ENCODE measurements at regions not wholly inside any gene's neighbourhood (a gene's known extent, or its start where the extent isn't known, plus 50 kb on each side); places are given as distances from the start of the nearest gene placed in this dataset.

DNA sequence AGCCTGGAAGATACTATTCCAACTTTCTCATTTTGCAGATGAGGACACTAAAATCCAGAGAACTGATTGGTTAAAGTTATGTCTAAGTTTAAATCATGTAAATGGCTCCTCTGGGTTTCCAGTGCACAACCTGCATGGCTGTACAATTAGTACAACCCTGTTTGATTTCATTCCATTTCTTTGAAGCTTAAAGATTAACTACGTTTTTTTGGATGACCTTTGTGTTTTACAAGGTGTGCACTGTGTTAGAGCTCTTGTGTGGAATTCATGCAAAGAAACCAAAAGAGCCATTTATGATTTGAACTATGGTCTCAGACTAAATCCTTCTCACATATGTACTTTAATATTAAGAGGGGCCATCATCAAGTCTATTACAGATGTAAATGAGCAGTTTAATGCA is 149.5 kb downstream of the TMEM168 start:
- no TSS peak for BruUV-seq (replicated peaks)
- CTCF ChIA-PET: no interaction called here

DNA sequence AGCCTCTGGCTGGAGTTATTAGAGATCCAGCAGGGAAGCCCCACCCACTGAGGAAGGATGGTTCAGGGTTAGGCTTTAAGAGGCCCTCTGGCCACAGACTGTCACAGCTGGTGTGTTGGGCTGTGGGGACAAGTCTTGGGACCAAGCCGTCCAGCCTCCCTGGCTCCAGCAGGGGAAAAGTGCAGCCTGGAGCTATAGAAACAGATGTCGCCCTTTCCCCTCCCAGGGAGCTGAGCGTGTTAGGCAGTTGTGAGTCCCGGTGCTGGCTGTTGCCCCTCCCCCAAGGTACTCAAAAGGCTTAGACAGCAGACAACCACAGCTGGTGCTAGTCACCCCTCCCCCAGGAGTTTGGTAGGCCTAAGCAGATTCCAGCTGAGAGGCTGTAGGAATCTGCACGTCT is 143.4 kb downstream of the TMEM168 start:
- CTCF ChIA-PET: no interaction called here
- Histone ChIP-seq H3K9me3 (ENCODE audit: insufficient read depth, low read depth) (peaks cover 4% of the 10 kb centered on the region; the same call in 1 of the 2 replicates), H4K20me1 (ENCODE audit: insufficient read depth) (no peaks in the 10 kb centered on the region), H2AFZ (no peak overlapping the region), H3K27me3 (ENCODE audit: insufficient read depth, low read depth) (no peaks in the 10 kb centered on the region), H3K79me2 (ENCODE audit: low read depth) (no peaks in the 10 kb centered on the region), H3F3A (ENCODE audit: insufficient read depth, low read depth) (no peaks in the 10 kb centered on the region), H3K4me2 (no peak overlapping the region), H3K27ac (no peak overlapping the region), H3K4me1 (replicated peaks; ENCODE audit: insufficient read depth) (no peaks in the 10 kb centered on the region), H3K4me3 (no peak overlapping the region), H3K9me2 (ENCODE audit: insufficient read depth) (no peaks in the 10 kb centered on the region), H3K36me3 (ENCODE audit: low read depth) (no peaks in the 10 kb centered on the region)
- TF ChIP-seq EZH2 (IDR thresholded peaks at IDR 0.05; ENCODE audit: low read depth): no peak
- TF ChIP-seq, protein P1, sequence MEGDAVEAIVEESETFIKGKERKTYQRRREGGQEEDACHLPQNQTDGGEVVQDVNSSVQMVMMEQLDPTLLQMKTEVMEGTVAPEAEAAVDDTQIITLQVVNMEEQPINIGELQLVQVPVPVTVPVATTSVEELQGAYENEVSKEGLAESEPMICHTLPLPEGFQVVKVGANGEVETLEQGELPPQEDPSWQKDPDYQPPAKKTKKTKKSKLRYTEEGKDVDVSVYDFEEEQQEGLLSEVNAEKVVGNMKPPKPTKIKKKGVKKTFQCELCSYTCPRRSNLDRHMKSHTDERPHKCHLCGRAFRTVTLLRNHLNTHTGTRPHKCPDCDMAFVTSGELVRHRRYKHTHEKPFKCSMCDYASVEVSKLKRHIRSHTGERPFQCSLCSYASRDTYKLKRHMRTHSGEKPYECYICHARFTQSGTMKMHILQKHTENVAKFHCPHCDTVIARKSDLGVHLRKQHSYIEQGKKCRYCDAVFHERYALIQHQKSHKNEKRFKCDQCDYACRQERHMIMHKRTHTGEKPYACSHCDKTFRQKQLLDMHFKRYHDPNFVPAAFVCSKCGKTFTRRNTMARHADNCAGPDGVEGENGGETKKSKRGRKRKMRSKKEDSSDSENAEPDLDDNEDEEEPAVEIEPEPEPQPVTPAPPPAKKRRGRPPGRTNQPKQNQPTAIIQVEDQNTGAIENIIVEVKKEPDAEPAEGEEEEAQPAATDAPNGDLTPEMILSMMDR (conservative IDR thresholded peaks at IDR 0.05): no peak
- POLR2A ChIA-PET (ENCODE audit: unreplicated experiment): no interaction called here
- BruUV-seq (replicated peaks): no TSS peak
- intact Hi-C loops (cut with micrococcal nuclease; ENCODE audit: unreplicated experiment): no loop called here
- DNase-seq: no peak

More for the DNA sequence above, 149.5 kb downstream of the TMEM168 start:
- Histone ChIP-seq H3K4me3 (no peak overlapping the region), H3F3A (ENCODE audit: insufficient read depth, low read depth) (no peaks in the 10 kb centered on the region), H3K27ac (no peak overlapping the region), H3K36me3 (ENCODE audit: low read depth) (no peaks in the 10 kb centered on the region), H3K4me1 (replicated peaks; ENCODE audit: insufficient read depth) (no peaks in the 10 kb centered on the region), H3K79me2 (ENCODE audit: low read depth) (no peaks in the 10 kb centered on the region), H4K20me1 (ENCODE audit: insufficient read depth) (no peaks in the 10 kb centered on the region), H3K27me3 (ENCODE audit: insufficient read depth, low read depth) (no peaks in the 10 kb centered on the region), H2AFZ (no peak overlapping the region), H3K4me2 (no peak overlapping the region), H3K9me2 (ENCODE audit: insufficient read depth) (no peaks in the 10 kb centered on the region), H3K9me3 (ENCODE audit: insufficient read depth, low read depth) (no peaks in the 10 kb centered on the region)
- TF ChIP-seq, protein P1 (conservative IDR thresholded peaks at IDR 0.05): no peak
- no peak for TF ChIP-seq EZH2 (IDR thresholded peaks at IDR 0.05; ENCODE audit: low read depth)
- intact Hi-C loops (cut with micrococcal nuclease; ENCODE audit: unreplicated experiment): no loop called here
- DNase-seq: no peak
- POLR2A ChIA-PET (ENCODE audit: unreplicated experiment): no interaction called here

DNA sequence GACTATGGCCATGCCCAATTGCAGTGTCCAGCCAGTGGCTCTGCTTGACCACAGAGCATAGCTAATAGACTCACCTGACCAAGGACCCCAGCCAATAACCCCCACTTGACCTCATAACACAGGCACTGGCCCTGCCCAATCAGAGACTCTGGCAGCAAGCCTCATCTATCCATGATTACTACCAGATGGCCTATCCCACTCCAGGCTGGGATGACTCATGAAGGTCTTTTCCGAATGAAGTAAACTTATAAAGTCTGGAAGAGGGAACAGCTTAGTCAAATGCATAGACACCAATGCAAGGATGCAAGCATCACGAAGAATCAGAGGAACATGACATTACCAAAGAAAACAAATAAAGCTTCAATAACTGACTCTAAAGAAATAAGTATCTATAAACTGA is 141.4 kb downstream of the TMEM168 start:
- Histone ChIP-seq H3K36me3 (ENCODE audit: low read depth) (no peaks in the 10 kb centered on the region), H3K27me3 (ENCODE audit: insufficient read depth, low read depth) (no peaks in the 10 kb centered on the region), H3K4me3 (no peak overlapping the region), H3K79me2 (ENCODE audit: low read depth) (no peaks in the 10 kb centered on the region), H3K4me2 (no peak overlapping the region), H3K9me3 (ENCODE audit: insufficient read depth, low read depth) (peaks cover 4% of the 10 kb centered on the region; the same call in 1 of the 2 replicates), H3K4me1 (replicated peaks; ENCODE audit: insufficient read depth) (no peaks in the 10 kb centered on the region), H3K9me2 (ENCODE audit: insufficient read depth) (no peaks in the 10 kb centered on the region), H4K20me1 (ENCODE audit: insufficient read depth) (no peaks in the 10 kb centered on the region), H2AFZ (no peak overlapping the region), H3F3A (ENCODE audit: insufficient read depth, low read depth) (no peaks in the 10 kb centered on the region), H3K27ac (no peak overlapping the region)
- intact Hi-C loops (cut with micrococcal nuclease; ENCODE audit: unreplicated experiment): no loop called here
- no TSS peak for BruUV-seq (replicated peaks)
- CTCF ChIA-PET: no interaction called here
- DNase-seq: no peak
- POLR2A ChIA-PET (ENCODE audit: unreplicated experiment): no interaction called here
- TF ChIP-seq, protein P1 (conservative IDR thresholded peaks at IDR 0.05): no peak
- TF ChIP-seq EZH2 (IDR thresholded peaks at IDR 0.05; ENCODE audit: low read depth): no peak
